Keratinocyte (primary cell): ENCODE measurements at regions not wholly inside any gene's neighbourhood (a gene's known extent, or its start where the extent isn't known, plus 50 kb on each side); places are given as distances from the start of the nearest gene placed in this dataset.

ENCODE experiments used
- CTCF ChIP-seq, 3 experiments: IDR thresholded peaks in 1 of 3; conservative IDR thresholded peaks in 1 of 3; optimal IDR thresholded peaks in 1 of 3; 2 replicates in 2 of 3; 3 replicates in 1 of 3; pipeline versions ENCODE3 to v1.5.1; 2011; ENCODE audit warnings: low read length in 3 of 3, mild to moderate bottlenecking in 3 of 3, moderate library complexity in 2 of 3, control low read depth in 1 of 3, inconsistent platforms in 1 of 3; ENCODE audit not compliant: insufficient read depth in 2 of 3; ENCODE audit errors: extremely low read depth in 1 of 3
- EZH2 ChIP-seq: IDR thresholded peaks from one replicate; pipeline ENCODE4 v1.6.1; 2012; ENCODE audit warnings: inconsistent platforms, mild to moderate bottlenecking, low read length, moderate library complexity

- TF ChIP-seq CTCF (optimal IDR thresholded peaks at IDR 0.05 in 1 of 3, IDR thresholded peaks at IDR 0.05 in 1 of 3, conservative IDR thresholded peaks at IDR 0.05 in 1 of 3; ENCODE audit: extremely low read depth in 1 of 3, insufficient read depth in 2 of 3, low read length in 3 of 3) (no peak), EZH2 (no peak)
These were observed 467.0 kb downstream of the LRIG3 start for GRCh38 chr12:58453306-58453705.
